NT2/D1 (cell line): ENCODE measurements at regions not wholly inside any gene's neighbourhood (a gene's known extent, or its start where the extent isn't known, plus 50 kb on each side); places are given as distances from the start of the nearest gene placed in this dataset.

Experiments
- SUZ12 ChIP-seq: IDR thresholded peaks from 2 replicates; pipeline ENCODE4 v1.6.1; 2011; ENCODE audit not compliant: insufficient read length, insufficient read depth; ENCODE audit errors: extremely low read depth
- YY1 ChIP-seq: IDR thresholded peaks from 2 replicates; pipeline ENCODE4 v1.6.1; 2011; ENCODE audit not compliant: insufficient read length, insufficient read depth
- ZNF274 ChIP-seq: IDR thresholded peaks from 2 replicates; pipeline ENCODE4 v1.6.1; 2011; ENCODE audit warnings: mild to moderate bottlenecking, low read depth, low read length

DNA sequence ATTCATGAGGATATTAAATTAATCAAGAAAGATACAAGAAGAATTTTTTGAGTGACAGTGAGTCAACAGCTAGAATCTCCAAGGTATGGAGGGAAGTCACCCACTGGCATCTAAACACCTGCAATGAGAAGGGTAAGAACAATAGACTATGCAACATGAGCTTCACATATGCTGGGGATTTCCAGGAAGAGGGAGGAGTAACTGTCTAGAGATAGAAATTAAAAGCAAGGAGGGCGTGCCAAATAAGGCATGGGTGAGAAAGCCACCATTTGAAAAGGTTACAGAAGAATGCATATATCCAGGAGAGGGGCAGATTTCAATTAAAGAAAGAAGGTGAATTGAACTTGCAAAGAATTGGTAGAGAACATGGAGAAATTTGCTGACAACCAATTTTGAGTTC is 365.7 kb downstream of the GPR37 start:
- TF ChIP-seq YY1 (no peak), ZNF274 (no peak), SUZ12 (no peak)
